ENCODE measurements at regions not wholly inside any gene's neighbourhood (a gene's known extent, or its start where the extent isn't known, plus 50 kb on each side); places are given as distances from the start of the nearest gene placed in this dataset.

- TF ChIP-seq RAD21 (IDR thresholded peaks at IDR 0.05; ENCODE audit: low read depth): no peak
- TF ChIP-seq, protein P1, sequence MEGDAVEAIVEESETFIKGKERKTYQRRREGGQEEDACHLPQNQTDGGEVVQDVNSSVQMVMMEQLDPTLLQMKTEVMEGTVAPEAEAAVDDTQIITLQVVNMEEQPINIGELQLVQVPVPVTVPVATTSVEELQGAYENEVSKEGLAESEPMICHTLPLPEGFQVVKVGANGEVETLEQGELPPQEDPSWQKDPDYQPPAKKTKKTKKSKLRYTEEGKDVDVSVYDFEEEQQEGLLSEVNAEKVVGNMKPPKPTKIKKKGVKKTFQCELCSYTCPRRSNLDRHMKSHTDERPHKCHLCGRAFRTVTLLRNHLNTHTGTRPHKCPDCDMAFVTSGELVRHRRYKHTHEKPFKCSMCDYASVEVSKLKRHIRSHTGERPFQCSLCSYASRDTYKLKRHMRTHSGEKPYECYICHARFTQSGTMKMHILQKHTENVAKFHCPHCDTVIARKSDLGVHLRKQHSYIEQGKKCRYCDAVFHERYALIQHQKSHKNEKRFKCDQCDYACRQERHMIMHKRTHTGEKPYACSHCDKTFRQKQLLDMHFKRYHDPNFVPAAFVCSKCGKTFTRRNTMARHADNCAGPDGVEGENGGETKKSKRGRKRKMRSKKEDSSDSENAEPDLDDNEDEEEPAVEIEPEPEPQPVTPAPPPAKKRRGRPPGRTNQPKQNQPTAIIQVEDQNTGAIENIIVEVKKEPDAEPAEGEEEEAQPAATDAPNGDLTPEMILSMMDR (IDR thresholded peaks at IDR 0.05 in 2 of 3, conservative IDR thresholded peaks at IDR 0.05 in 1 of 3; ENCODE audit: borderline replicate concordance in 1 of 3, insufficient read depth in 1 of 3, low read depth in 2 of 3, low read length in 2 of 3): no peak
- no peak for TF ChIP-seq POLR2A (IDR thresholded peaks at IDR 0.05; ENCODE audit: borderline replicate concordance, extremely low read depth, insufficient read depth, insufficient read length)
- TF ChIP-seq, protein P2, sequence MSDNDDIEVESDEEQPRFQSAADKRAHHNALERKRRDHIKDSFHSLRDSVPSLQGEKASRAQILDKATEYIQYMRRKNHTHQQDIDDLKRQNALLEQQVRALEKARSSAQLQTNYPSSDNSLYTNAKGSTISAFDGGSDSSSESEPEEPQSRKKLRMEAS (IDR thresholded peaks at IDR 0.05): no peak
Measured at GRCh38 chr2:183606718-183607085, 482.5 kb downstream of the NUP35 start.
